Tibial nerve (tissue), 4 donors: ENCODE measurements at regions not wholly inside any gene's neighbourhood (a gene's known extent, or its start where the extent isn't known, plus 50 kb on each side); places are given as distances from the start of the nearest gene placed in this dataset.
"Not testable (repeated sequence)": the region's sequence is repeated elsewhere in the genome, so short reads cannot be mapped to it uniquely, and the experiment has no call there.

Source experiments
- DNase-seq, 2 donors: peaks; one replicate each; pipeline ENCODE4 v3.0.0-alpha.2; 2019; ENCODE audit warnings: low spot score in 2 of 2
- H3K27ac ChIP-seq, 4 donors: fragments of 200-600 bp; sonication (generic) in 3 of 4; one replicate each; pipeline ENCODE4 v1.5.1; 2017 to 2019; ENCODE audit warnings: mild to moderate bottlenecking in 1 of 4
- H3K27me3 ChIP-seq, 2 donors: fragments of 200-600 bp; sonication (generic) in 1 of 2; one replicate each; pipeline versions ENCODE4 v1.5.1 to v1.6.0; 2017 to 2019
- H3K36me3 ChIP-seq, 3 donors: fragments of 200-600 bp; sonication (generic); one replicate each; pipeline ENCODE4 v1.5.1; 2018 to 2019
- H3K4me1 ChIP-seq, 4 donors: fragments of 200-600 bp; sonication (generic) in 3 of 4; one replicate each; pipeline ENCODE4 v1.5.1; 2017 to 2019
- H3K4me3 ChIP-seq, 4 donors: fragments of 200-600 bp; sonication (generic) in 3 of 4; one replicate each; pipeline ENCODE4 v1.5.1; 2017 to 2019; ENCODE audit warnings: mild to moderate bottlenecking in 1 of 4, moderate library complexity in 1 of 4
- H3K9me3 ChIP-seq, 4 donors: fragments of 200-600 bp; sonication (generic) in 3 of 4; one replicate each; pipeline ENCODE4 v1.5.1; 2017 to 2019
- EP300 ChIP-seq, 2 donors: sonication (generic); formaldehyde crosslinking; IDR thresholded peaks; one replicate each; pipeline ENCODE4 v1.6.1; 2017; ENCODE audit warnings: antibody characterized with exemption in 2 of 2, mild to moderate bottlenecking in 1 of 2
- POLR2A ChIP-seq, 2 donors: fragments of 450-650 bp; IDR thresholded peaks; one replicate each; pipeline ENCODE4 v1.6.1; 2017; ENCODE audit warnings: antibody characterized with exemption in 2 of 2, mild to moderate bottlenecking in 2 of 2, moderate library complexity in 2 of 2
- WGBS, 2 donors: methylation state at CpG; one replicate each; pipeline ENCODE4 v1.1.5; 2018; 5-methylcytosine and 5-hydroxymethylcytosine counted together
- TF ChIP-seq, protein P1 (sequence below), 5 experiments: fragments of 200-600 bp in 3 of 5; fragments of 450-650 bp in 2 of 5; sonication (generic) in 3 of 5; IDR thresholded peaks; one replicate each; pipeline ENCODE4 v1.5.1; 2016 to 2019; ENCODE audit warnings: antibody characterized with exemption in 5 of 5, mild to moderate bottlenecking in 3 of 5, moderate library complexity in 2 of 5

DNA sequence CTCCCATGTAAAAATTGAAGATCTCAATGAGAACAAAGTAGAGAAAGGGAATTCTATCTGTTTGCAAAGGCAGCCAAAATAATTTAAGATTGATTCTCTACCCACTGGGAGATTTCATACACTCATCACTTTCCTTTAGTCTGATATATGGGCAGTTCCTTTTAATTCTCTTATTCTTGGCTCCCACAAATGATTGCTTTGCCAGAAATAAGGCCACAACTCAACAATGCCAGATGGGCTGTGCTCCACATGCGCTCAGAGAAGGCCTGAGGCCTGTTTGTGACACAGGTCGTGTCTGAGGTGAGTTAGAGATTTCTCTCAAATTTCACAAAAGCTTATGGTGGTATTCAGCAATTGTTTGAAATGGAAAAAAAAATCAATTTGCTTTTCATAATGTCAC is 501.9 kb upstream of the SEMA3D start:
- peaks cover 0 to 2% (median 0%) of the 10 kb centered on the region in 4 donors for H3K4me1 ChIP-seq
- WGBS, 2 donors = 49 to 53% methylated on average over 2 of the region's 2 CpGs
- no peaks in the 10 kb centered on the region for H3K36me3 ChIP-seq
- H3K9me3 ChIP-seq = peaks cover 0 to 7% (median 0%) of the 10 kb centered on the region in 4 donors
- TF ChIP-seq EP300 (IDR thresholded peaks at IDR 0.05) (no peak), POLR2A (IDR thresholded peaks at IDR 0.05) (no peak)
- TF ChIP-seq, protein P1, sequence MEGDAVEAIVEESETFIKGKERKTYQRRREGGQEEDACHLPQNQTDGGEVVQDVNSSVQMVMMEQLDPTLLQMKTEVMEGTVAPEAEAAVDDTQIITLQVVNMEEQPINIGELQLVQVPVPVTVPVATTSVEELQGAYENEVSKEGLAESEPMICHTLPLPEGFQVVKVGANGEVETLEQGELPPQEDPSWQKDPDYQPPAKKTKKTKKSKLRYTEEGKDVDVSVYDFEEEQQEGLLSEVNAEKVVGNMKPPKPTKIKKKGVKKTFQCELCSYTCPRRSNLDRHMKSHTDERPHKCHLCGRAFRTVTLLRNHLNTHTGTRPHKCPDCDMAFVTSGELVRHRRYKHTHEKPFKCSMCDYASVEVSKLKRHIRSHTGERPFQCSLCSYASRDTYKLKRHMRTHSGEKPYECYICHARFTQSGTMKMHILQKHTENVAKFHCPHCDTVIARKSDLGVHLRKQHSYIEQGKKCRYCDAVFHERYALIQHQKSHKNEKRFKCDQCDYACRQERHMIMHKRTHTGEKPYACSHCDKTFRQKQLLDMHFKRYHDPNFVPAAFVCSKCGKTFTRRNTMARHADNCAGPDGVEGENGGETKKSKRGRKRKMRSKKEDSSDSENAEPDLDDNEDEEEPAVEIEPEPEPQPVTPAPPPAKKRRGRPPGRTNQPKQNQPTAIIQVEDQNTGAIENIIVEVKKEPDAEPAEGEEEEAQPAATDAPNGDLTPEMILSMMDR (IDR thresholded peaks at IDR 0.05) = no peak
- no peak overlapping the region for H3K27ac ChIP-seq
- no peaks in the 10 kb centered on the region for H3K27me3 ChIP-seq
- H3K4me3 ChIP-seq = no peak overlapping the region
- DNase-seq = no peak

DNA sequence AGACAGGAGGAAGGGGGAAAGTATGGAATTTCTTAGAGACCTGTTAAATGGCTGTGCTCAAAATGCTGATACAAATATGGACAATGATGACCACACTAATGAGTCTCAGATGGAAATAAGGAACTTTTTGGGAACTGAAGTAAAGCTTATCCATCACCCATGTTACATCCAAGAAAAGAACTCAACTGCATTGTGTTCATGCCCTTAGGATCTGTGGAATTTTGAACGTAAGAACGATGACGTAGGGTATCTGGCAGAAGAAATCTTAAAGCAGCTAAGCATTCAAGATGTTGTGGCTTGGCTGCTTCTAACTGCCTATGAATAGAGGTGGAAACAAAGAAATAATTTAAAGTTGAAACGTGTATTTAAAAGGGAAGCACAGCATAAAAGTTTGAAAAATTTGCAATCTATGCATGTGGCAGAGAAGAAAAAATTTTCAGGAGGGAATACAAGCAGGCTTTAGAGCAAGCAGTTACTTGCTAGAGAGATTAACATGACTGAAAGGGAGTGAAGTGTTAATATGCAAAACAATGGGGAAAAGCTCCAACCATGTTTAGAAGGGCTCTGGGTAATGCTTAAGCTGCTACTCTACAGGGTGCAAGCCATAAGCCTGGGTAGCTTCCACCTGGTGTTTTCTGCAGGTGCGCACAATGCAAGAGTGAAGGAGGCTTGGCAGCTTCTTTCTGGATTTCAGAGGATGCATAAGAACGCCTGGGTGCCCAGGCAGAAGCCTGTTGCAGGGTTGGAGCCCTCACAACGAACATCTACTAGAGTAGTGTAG is 499.7 kb upstream of the SEMA3D start:
- WGBS, 2 donors = 88 to 89% methylated on average over 7 of the region's 7 CpGs
- peaks cover 0 to 2% (median 0%) of the 10 kb centered on the region in 4 donors for H3K4me1 ChIP-seq
- H3K27ac ChIP-seq = no peak overlapping the region
- no peak for TF ChIP-seq EP300 (IDR thresholded peaks at IDR 0.05)
- no peak for TF ChIP-seq POLR2A (IDR thresholded peaks at IDR 0.05)
- TF ChIP-seq, protein P1 (IDR thresholded peaks at IDR 0.05) = no peak
- no peaks in the 10 kb centered on the region for H3K27me3 ChIP-seq
- no peaks in the 10 kb centered on the region for H3K36me3 ChIP-seq
- no peak overlapping the region for H3K4me3 ChIP-seq
- DNase-seq = no peak
- peaks cover 0 to 7% (median 0%) of the 10 kb centered on the region in 4 donors for H3K9me3 ChIP-seq

DNA sequence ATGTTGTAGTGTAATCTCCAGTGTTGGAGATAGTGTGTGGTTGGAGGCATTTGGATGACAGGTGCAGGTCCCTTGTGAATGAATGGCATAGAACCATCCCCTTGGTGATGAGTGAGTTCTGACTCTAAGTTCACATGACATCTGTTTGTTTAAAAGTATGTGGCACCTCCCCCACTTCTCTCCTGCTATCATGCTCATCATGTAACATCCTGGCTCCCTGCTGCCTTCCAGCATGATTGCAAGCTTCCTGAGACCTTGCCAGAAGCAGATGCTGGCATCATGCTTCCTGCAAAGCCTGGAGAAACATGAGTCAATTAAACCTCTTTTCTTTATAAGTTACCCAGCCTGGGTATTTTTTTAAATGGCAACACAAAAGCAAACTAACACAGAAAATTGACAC is 499.0 kb upstream of the SEMA3D start:
- DNase-seq = no peak
- H3K27me3 ChIP-seq = no peaks in the 10 kb centered on the region
- no peaks in the 10 kb centered on the region for H3K36me3 ChIP-seq
- peaks cover 0 to 2% (median 0%) of the 10 kb centered on the region in 4 donors for H3K4me1 ChIP-seq
- no peak for TF ChIP-seq EP300 (IDR thresholded peaks at IDR 0.05)
- TF ChIP-seq, protein P1 (IDR thresholded peaks at IDR 0.05) = no peak
- TF ChIP-seq POLR2A (IDR thresholded peaks at IDR 0.05) = no peak
- no peak overlapping the region for H3K4me3 ChIP-seq
- H3K9me3 ChIP-seq = peaks cover 0 to 7% (median 0%) of the 10 kb centered on the region in 4 donors
- H3K27ac ChIP-seq = no peak overlapping the region

DNA sequence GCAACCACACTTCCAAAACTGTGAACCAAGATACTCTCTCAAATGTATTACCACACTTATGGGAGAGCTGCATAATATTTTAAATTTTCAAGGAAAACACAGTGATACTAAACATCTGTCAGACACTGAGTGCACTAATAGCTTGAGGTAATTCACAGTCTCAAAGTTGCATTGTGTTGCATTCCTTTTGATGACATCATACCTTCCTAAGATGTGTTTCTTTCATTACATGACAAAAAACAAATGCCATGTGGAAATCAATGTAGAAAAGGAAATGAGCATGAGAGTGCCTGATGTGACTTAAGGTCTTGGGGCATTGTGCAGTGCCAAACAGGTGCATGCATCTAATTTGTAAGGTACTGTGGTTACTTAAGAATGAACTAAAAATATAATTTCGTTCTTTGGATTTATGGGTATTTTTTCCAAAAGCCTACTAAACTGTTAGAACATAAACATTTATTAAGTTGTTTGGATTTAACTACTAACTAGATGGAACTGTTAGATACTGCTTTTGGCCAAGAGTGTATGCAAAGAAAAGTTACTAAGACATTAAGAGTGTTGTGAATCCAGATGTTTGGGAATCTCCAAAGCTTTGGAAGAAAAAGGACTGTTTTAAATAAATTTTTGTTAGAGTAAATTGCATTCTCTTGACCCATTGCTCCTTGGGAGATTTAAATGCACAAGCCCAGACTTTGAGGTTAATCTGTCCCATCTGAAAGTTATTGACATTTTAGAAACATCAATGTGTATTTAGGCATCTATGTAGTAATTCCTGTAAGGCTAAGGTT is 496.2 kb upstream of the SEMA3D start:
- 55 to 66% methylated on average over 1 of the region's 1 CpG for WGBS, 2 donors
- TF ChIP-seq EP300 (IDR thresholded peaks at IDR 0.05) (no peak), POLR2A (IDR thresholded peaks at IDR 0.05) (no peak)
- TF ChIP-seq, protein P1 (IDR thresholded peaks at IDR 0.05) = no peak
- Histone ChIP-seq H3K36me3 (no peaks in the 10 kb centered on the region), H3K27me3 (no peaks in the 10 kb centered on the region), H3K4me3 (no peak overlapping the region), H3K9me3 (peaks cover 0 to 7% (median 0%) of the 10 kb centered on the region in 4 donors), H3K4me1 (no peaks in the 10 kb centered on the region), H3K27ac (no peak overlapping the region)
- DNase-seq = no peak

DNA sequence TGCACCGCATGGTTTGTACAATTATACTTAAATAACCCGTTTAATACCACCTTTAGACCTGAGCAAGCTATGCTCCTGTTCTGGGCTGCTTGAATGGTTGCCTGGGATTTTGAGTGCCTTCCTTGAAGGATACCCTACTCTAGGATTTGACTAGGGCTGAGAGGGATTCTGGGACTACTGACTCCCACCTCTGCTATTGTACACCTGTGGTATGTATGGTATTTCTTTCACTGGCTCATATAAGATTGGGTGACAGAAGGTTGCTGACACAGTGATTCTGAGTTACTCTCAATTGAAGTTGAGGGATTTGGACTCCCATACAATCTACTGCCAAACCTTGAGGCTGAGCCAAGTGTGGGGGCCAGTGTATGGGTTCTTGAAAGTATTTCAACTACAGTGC is 494.4 kb upstream of the SEMA3D start:
- Histone ChIP-seq H3K27me3 (no peaks in the 10 kb centered on the region), H3K4me3 (no peak overlapping the region), H3K4me1 (no peaks in the 10 kb centered on the region), H3K9me3 (no peaks in the 10 kb centered on the region), H3K36me3 (no peaks in the 10 kb centered on the region), H3K27ac (no peak overlapping the region)
- no peak for DNase-seq
- TF ChIP-seq EP300 (IDR thresholded peaks at IDR 0.05) = no peak
- TF ChIP-seq, protein P1 (IDR thresholded peaks at IDR 0.05) = no peak
- no peak for TF ChIP-seq POLR2A (IDR thresholded peaks at IDR 0.05)
- 50 to 67% methylated on average over 2 of the region's 2 CpGs for WGBS, 2 donors

- not testable (repeated sequence) for H3K27me3 ChIP-seq, H3K27ac ChIP-seq, H3K9me3 ChIP-seq, H3K36me3 ChIP-seq, H3K4me1 ChIP-seq, DNase-seq, H3K4me3 ChIP-seq
- WGBS, 2 donors = 86 to 99% methylated on average over 2 of the region's 2 CpGs
Observed at GRCh38 chr7:85675093-85675492, 488.2 kb upstream of the SEMA3D start.
